ENCODE measurements at regions not wholly inside any gene's neighbourhood (a gene's known extent, or its start where the extent isn't known, plus 50 kb on each side); places are given as distances from the start of the nearest gene placed in this dataset.
A peak's percentile ranks its signal among the peaks of the same experiment; 100 is the strongest.
"Not testable (repeated sequence)": the region's sequence is repeated elsewhere in the genome, so short reads cannot be mapped to it uniquely, and the experiment has no call there.

- DNase-seq: peak in 9 of 51 donors; percentile 2 to 47 (median 11)
Observed at GRCh38 chr12:73947326-73948026, 590.2 kb upstream of the ATXN7L3B start.

- DNase-seq: peak in 1 of 51 donors; percentile 2
Observed at GRCh38 chr12:73950507-73950906, 587.1 kb upstream of the ATXN7L3B start.

- peak in 9 of 51 donors; percentile 2 to 35 (median 15) for DNase-seq
Observed at GRCh38 chr12:73951956-73952703, 585.5 kb upstream of the ATXN7L3B start.

GRCh38 chr12:73964641-73965040 lies 573.0 kb upstream of the ATXN7L3B start:
- DNase-seq: no peak

GRCh38 chr12:73973486-73973885 lies 564.1 kb upstream of the ATXN7L3B start:
- DNase-seq: no peak

- DNase-seq: no peak
Observed at GRCh38 chr12:73984552-73984951, 553.1 kb upstream of the ATXN7L3B start.

- no peak for DNase-seq
Observed at GRCh38 chr12:73991138-73991537, 546.5 kb upstream of the ATXN7L3B start.

- DNase-seq: no peak
Observed at GRCh38 chr12:73998894-73999293, 538.7 kb upstream of the ATXN7L3B start.

GRCh38 chr12:74015118-74015517 lies 522.5 kb upstream of the ATXN7L3B start:
- DNase-seq: no peak

GRCh38 chr12:74016324-74016723 lies 521.3 kb upstream of the ATXN7L3B start:
- not testable (repeated sequence) for DNase-seq

- DNase-seq: no peak
Observed at GRCh38 chr12:74018849-74019248, 518.8 kb upstream of the ATXN7L3B start.

GRCh38 chr12:74021937-74022336 lies 515.7 kb upstream of the ATXN7L3B start:
- DNase-seq: peak in 33 of 51 donors; percentile 1 to 68 (median 26)

GRCh38 chr12:74031045-74031444 lies 506.6 kb upstream of the ATXN7L3B start:
- no peak for DNase-seq

- DNase-seq: no peak
Observed at GRCh38 chr12:74033531-74033930, 504.1 kb upstream of the ATXN7L3B start.

- DNase-seq: not testable (repeated sequence)
Observed at GRCh38 chr12:74039138-74039537, 498.5 kb upstream of the ATXN7L3B start.

GRCh38 chr12:74043343-74043742 lies 494.3 kb upstream of the ATXN7L3B start:
- DNase-seq: no peak

- DNase-seq: no peak
Observed at GRCh38 chr12:74049348-74049747, 488.3 kb upstream of the ATXN7L3B start.

- no peak for DNase-seq
Observed at GRCh38 chr12:74051848-74052247, 485.8 kb upstream of the ATXN7L3B start.

GRCh38 chr12:74066476-74066875 lies 471.2 kb upstream of the ATXN7L3B start:
- no peak for DNase-seq

GRCh38 chr12:74071182-74071581 lies 466.5 kb upstream of the ATXN7L3B start:
- DNase-seq: no peak

GRCh38 chr12:74076918-74077317 lies 460.7 kb upstream of the ATXN7L3B start:
- DNase-seq: no peak

- DNase-seq: no peak
Observed at GRCh38 chr12:74105434-74105833, 432.2 kb upstream of the ATXN7L3B start.

GRCh38 chr12:74108729-74109128 lies 428.9 kb upstream of the ATXN7L3B start:
- DNase-seq: no peak

Data from hypothalamus (tissue), 51 donors.